Activated T-helper 2 cell treated with anti-CD3 and anti-CD28 coated beads, Interferon-gamma antibody, Interleukin-2, Interleukin-4, amounts not matched to agents 10 μg/mL and 5 μg/mL and 100 μg/mL, durations not matched to agents 14 hours and 24 hours and 36 hours (primary cell): ENCODE measurements at regions not wholly inside any gene's neighbourhood (a gene's known extent, or its start where the extent isn't known, plus 50 kb on each side); places are given as distances from the start of the nearest gene placed in this dataset.
"Not testable (repeated sequence)": the region's sequence is repeated elsewhere in the genome, so short reads cannot be mapped to it uniquely, and the experiment has no call there.

Experiments used
- DNase-seq: peaks from one replicate; pipeline ENCODE4 v3.0.0; 2021; ENCODE audit warnings: low spot score
- H3K27ac Mint-ChIP-seq: one replicate; pipeline ENCODE4 v1.8.0; 2021; ENCODE audit warnings: mixed read lengths
- H3K27me3 Mint-ChIP-seq: one replicate; pipeline ENCODE4 v1.8.0; 2021; ENCODE audit warnings: low read depth, mixed read lengths
- H3K36me3 Mint-ChIP-seq: one replicate; pipeline ENCODE4 v1.8.0; 2021; ENCODE audit warnings: low read depth, mixed read lengths
- H3K4me1 Mint-ChIP-seq: one replicate; pipeline ENCODE4 v1.8.0; 2021; ENCODE audit warnings: low read depth, mixed read lengths
- H3K4me3 Mint-ChIP-seq: one replicate; pipeline ENCODE4 v1.8.0; 2021; ENCODE audit warnings: low read depth, mild to moderate bottlenecking, moderate library complexity, mixed read lengths
- H3K9me3 Mint-ChIP-seq: one replicate; pipeline ENCODE4 v1.8.0; 2021; ENCODE audit warnings: mixed read lengths
- intact Hi-C: fragments of 100-400 bp; cut with micrococcal nuclease; formaldehyde crosslinking; loops from one replicate; pipeline ENCODE4 v1.15.1; 2023

DNA sequence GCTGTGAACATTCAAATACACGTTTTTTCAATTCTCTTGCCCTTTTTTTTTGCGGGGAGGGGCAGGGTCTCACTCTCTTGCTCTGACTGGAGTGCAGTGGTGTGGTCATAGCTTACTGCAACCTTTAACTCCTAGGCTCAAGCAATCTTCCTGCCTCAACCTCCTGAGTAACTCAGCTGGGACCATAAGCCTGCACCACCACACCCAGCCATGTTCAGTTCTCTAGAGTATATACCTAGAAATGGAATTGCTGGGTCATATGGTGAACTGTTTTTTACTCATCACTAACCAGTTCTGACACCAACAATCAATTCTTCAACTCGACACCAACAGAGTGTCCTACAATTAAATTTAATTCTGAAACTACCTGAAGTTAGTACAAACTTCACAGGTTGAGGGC, 85.5 kb upstream of the ZNF169 start:
- Mint-ChIP-seq H3K27me3 (no peaks in the 10 kb centered on the region), H3K36me3 (peaks cover 62% of the 10 kb centered on the region), H3K4me1 (peaks cover 50% of the 10 kb centered on the region), H3K4me3 (no peak overlapping the region), H3K9me3 (no peaks in the 10 kb centered on the region), H3K27ac (peak overlapping the region; percentile 72)
- intact Hi-C loops = loop anchor here (1.0 kb wide), 1 partner anchor 10 kb away; no protein-coding TSS in a partner anchor
- no peak for DNase-seq

DNA sequence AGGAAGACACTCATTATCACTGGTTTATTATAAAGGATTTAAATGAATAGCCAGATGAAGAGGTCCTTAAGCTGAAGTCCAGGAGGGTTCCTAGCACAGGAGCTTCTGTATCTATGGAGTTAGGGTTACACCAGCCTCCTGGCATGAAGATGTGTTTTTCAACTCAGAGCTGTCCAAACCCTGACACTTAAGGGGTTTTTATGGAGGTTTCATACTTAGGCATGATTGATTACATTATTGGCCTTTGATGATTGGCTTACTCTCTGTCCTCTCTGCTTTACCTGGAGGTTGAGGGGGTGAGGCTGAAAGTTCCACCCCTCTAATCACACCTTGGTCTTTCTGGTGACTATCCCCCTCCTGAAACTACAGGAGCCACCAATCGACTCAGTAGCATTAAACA, 84.9 kb upstream of the ZNF169 start:
- H3K4me3 Mint-ChIP-seq = no peak overlapping the region
- H3K9me3 Mint-ChIP-seq = no peaks in the 10 kb centered on the region
- no peak for DNase-seq
- H3K36me3 Mint-ChIP-seq = peaks cover 64% of the 10 kb centered on the region
- intact Hi-C loops = no loop called here
- no peaks in the 10 kb centered on the region for H3K27me3 Mint-ChIP-seq
- peak overlapping the region; percentile 72 for H3K27ac Mint-ChIP-seq
- peaks cover 53% of the 10 kb centered on the region for H3K4me1 Mint-ChIP-seq

DNA sequence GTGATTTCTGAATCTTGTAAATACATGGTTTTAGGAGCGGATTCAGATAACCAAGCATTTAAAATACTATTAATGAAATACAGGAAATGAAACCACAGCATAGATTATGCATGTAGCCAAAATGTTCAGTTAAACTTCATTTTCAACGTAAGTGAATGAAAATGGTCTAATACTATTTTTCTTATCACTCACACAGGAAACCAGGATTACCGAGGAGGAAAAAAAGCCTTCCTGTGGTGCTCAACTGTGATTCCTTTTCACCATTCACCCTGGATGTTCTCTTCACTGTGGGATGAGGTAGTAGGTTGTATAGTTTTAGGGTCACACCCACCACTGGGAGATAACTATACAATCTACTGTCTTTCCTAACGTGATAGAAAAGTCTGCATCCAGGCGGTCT, 83.4 kb upstream of the ZNF169 start:
- H3K36me3 Mint-ChIP-seq = peaks cover 64% of the 10 kb centered on the region
- H3K9me3 Mint-ChIP-seq = no peaks in the 10 kb centered on the region
- H3K27me3 Mint-ChIP-seq = no peaks in the 10 kb centered on the region
- H3K4me3 Mint-ChIP-seq = no peak overlapping the region
- intact Hi-C loops = no loop called here
- no peak overlapping the region for H3K27ac Mint-ChIP-seq
- DNase-seq = no peak
- peaks cover 51% of the 10 kb centered on the region for H3K4me1 Mint-ChIP-seq

DNA sequence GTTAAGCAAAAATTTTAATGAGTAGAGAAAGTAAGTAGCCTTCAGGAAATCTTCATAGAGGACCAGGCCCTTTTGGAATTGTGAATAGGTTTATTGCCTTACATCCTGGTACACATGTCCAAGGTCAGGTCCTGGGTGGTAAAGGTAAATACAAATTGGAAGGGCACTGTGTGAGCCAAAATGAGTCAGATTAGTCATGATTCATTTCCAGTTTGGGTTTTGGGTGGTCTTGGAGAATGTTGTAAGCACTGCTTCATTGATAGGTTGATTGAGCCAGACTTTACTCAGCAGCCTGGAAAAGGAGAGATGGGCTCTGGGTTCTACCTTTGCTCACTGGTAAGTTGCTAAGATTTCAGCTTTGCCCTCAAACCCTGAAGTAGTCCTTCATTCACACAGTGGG, 82.5 kb upstream of the ZNF169 start:
- intact Hi-C loops = no loop called here
- H3K27me3 Mint-ChIP-seq = no peaks in the 10 kb centered on the region
- no peak overlapping the region for H3K4me3 Mint-ChIP-seq
- H3K36me3 Mint-ChIP-seq = peaks cover 69% of the 10 kb centered on the region
- DNase-seq = no peak
- H3K4me1 Mint-ChIP-seq = peaks cover 52% of the 10 kb centered on the region
- H3K9me3 Mint-ChIP-seq = no peaks in the 10 kb centered on the region
- H3K27ac Mint-ChIP-seq = peak overlapping the region; percentile 22

DNA sequence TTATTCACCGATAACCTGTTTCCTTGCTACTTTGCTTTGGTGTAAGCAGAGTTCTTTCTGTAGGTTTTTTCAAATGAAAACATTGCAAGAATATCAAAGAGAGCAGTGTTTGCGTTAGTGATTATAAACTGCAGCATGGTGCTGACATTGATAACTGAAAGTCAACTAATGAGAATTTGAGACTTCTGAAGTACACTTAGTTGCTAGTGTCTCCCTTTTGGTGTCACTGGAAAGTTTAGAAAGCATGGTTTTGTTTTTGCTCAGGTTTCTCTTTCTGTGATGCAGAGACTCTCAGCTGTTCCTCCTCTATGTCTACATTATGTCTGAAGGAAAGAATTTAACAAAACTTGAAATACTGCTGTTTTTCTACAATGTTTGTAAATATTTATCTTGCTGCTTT, 80.2 kb upstream of the ZNF169 start:
- Mint-ChIP-seq H3K27me3 (no peaks in the 10 kb centered on the region), H3K4me3 (no peak overlapping the region), H3K9me3 (no peaks in the 10 kb centered on the region), H3K27ac (peak overlapping the region; percentile 75), H3K4me1 (peaks cover 45% of the 10 kb centered on the region), H3K36me3 (peaks cover 68% of the 10 kb centered on the region)
- intact Hi-C loops = no loop called here
- no peak for DNase-seq

DNA sequence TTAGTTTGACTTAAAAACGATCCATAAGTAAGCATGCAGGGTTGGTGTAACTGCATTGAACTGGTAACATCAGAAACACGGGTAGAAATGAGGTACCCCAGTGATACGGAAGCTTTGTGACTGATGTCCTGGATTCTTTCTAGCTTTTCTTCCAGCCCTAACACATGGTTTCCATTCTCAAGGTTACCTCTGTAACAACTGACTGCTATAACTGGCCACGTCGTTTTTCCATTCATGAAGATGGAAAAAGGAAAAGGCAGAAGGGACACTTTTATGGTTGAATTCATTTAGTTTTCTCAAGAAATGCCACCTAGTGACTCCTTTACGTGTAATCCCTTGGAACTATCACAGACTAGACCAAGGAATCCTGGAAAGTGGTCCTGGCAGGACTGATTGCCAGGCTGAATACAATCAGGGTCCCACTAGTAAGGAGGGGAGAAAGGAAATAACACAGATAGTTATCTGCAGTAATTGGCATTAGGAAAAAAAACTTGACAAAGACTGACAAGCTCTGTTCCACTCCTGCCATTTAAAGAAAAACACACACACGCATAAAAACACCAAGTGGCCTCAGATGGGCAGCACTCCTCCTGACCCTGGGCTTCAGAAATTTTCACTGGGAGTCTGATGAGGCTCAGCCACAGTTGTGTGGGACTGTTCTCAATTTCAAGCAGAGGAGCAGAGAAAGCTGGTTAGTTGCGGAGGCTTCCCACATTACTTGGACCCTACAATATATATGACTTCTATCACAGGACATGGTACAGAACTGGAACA, 77.5 kb upstream of the ZNF169 start:
- intact Hi-C loops = no loop called here
- DNase-seq = no peak
- no peak overlapping the region for H3K27ac Mint-ChIP-seq
- peaks cover 32% of the 10 kb centered on the region for H3K4me1 Mint-ChIP-seq
- no peaks in the 10 kb centered on the region for H3K27me3 Mint-ChIP-seq
- peaks cover 58% of the 10 kb centered on the region for H3K36me3 Mint-ChIP-seq
- H3K9me3 Mint-ChIP-seq = no peaks in the 10 kb centered on the region
- H3K4me3 Mint-ChIP-seq = no peak overlapping the region

DNA sequence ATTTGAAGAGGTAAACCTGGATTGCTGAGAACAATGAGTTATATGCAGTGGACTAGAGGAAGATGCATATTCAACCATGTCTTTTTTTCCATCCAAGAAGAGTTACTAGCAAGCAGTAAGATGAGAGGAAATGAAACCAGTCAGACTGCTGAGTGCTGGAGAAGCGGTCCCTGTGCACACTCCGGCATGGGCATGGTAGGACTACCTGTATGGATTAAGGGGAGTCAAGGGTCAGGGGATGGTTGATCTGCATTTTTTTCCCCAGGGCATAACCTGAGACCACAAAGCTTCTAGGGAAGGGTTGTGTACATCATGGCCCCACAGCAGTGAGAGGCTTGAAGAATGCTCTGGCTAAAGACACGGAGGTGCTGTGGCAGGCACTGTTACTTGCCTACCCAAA, 76.6 kb upstream of the ZNF169 start:
- no peak overlapping the region for H3K4me3 Mint-ChIP-seq
- no peaks in the 10 kb centered on the region for H3K27me3 Mint-ChIP-seq
- peaks cover 31% of the 10 kb centered on the region for H3K4me1 Mint-ChIP-seq
- intact Hi-C loops = no loop called here
- H3K9me3 Mint-ChIP-seq = peaks cover 7% of the 10 kb centered on the region
- DNase-seq = no peak
- peaks cover 58% of the 10 kb centered on the region for H3K36me3 Mint-ChIP-seq
- H3K27ac Mint-ChIP-seq = peak overlapping the region; percentile 12

DNA sequence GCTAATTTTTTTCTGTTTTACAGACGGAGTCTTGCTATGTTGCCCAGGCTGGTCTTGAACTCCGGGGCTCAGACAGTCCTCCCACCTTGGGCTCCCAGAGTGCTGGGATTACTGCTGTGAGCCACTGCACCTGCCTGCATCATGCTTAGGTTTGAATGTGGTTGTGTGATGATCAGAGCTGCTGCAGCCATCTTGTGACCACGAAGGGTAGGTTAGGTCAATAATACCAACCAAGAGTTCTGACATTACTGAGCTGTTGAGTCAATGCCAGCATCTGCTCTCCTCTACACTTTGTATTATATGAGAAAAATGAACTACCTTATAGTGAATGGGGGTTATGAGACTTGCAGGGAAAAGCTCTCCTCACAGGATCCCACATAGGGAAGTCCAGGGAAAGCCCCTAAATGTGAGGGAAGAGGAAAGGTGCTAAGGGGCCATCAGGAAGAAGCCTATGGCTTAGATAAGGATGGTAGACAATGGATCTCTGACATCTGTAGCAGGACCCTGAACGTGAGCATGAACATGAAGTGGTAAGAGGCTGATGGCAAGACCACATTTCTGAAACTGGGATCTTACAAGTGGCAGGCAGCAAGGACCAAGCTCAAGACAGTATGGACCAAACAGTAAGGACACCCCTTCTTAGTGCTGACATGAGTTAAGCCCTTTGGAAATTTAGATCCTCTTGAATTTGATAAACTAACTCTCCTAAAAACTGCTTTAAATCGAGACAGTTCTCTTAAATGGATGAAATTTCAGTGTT, 75.7 kb upstream of the ZNF169 start:
- peaks cover 64% of the 10 kb centered on the region for H3K36me3 Mint-ChIP-seq
- no peak overlapping the region for H3K27ac Mint-ChIP-seq
- H3K9me3 Mint-ChIP-seq = peaks cover 14% of the 10 kb centered on the region
- peaks cover 34% of the 10 kb centered on the region for H3K4me1 Mint-ChIP-seq
- DNase-seq = no peak
- H3K27me3 Mint-ChIP-seq = no peaks in the 10 kb centered on the region
- intact Hi-C loops = loop anchor here (1.0 kb wide), 1 partner anchor 10 kb away; no protein-coding TSS in a partner anchor
- no peak overlapping the region for H3K4me3 Mint-ChIP-seq

DNA sequence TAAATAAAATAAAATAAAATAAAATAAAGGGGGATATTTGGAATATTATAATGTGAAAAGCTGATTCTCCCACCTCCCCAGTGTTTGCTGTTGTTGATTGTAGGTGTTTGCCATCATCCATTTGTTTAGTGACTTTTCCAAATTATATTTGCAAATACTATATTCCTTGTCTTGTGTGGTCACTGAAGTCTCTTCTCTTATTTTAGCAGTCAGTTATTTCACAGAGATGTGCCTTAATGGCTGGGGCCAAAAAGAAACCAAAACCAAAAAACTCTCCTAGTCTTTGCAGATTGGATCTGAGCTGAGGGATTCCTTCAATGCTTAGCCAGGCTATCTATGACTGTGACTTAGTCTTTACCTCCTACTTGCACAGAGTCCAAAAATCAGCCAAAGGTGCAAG, 70.9 kb upstream of the ZNF169 start:
- no peak for DNase-seq
- H3K4me3 Mint-ChIP-seq = no peak overlapping the region
- H3K27ac Mint-ChIP-seq = no peak overlapping the region
- intact Hi-C loops = no loop called here
- H3K4me1 Mint-ChIP-seq = peaks cover 9% of the 10 kb centered on the region
- peaks cover 64% of the 10 kb centered on the region for H3K36me3 Mint-ChIP-seq
- no peaks in the 10 kb centered on the region for H3K27me3 Mint-ChIP-seq
- H3K9me3 Mint-ChIP-seq = peaks cover 46% of the 10 kb centered on the region

DNA sequence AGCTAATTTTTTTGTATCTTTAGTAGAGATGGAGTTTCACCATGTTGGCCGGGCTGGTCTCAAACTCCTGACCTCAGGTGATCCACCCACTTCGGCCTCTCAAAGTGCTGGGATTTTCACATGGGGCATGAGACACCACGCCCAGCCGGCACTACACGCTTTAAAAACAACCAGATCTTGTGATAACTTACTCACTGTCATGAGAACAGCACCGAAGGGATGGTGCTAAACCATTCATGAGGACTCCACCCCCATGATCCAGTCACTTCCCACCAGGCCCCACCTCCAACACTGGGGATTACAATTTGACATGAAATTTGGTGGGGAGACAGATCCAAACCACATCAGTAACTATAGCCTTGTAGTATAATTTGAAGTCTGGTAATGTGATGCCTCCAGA, 67.4 kb upstream of the ZNF169 start:
- Mint-ChIP-seq H3K36me3 (peaks cover 73% of the 10 kb centered on the region), H3K9me3 (peaks cover 77% of the 10 kb centered on the region)
- H3K4me3 Mint-ChIP-seq, H3K27ac Mint-ChIP-seq, DNase-seq, intact Hi-C loops, H3K27me3 Mint-ChIP-seq, H3K4me1 Mint-ChIP-seq: not testable (repeated sequence)

DNA sequence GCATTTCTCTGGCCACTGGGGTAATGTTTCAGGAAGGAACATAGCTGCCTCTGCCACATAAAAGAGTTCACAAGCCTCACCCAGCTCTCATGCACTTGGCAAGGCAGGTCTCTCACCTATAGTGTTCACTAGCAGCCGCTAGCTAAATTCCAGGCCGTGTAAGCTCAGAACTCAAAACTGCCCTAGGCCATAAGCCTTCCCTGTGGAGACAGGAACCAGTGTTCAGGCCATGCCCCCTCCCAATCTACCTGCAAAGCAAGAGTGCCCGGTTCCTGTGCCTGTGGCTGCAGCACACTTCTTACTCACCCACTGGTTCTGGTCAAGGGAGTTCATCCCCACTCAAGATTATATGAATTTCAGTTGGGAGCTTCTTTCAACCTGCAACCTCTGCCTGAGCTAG, 60.7 kb upstream of the ZNF169 start:
- peaks cover 29% of the 10 kb centered on the region for H3K36me3 Mint-ChIP-seq
- H3K27ac Mint-ChIP-seq = no peak overlapping the region
- intact Hi-C loops = no loop called here
- no peaks in the 10 kb centered on the region for H3K27me3 Mint-ChIP-seq
- no peak for DNase-seq
- H3K4me3 Mint-ChIP-seq = no peak overlapping the region
- peaks cover 35% of the 10 kb centered on the region for H3K9me3 Mint-ChIP-seq
- peaks cover 1% of the 10 kb centered on the region for H3K4me1 Mint-ChIP-seq

DNA sequence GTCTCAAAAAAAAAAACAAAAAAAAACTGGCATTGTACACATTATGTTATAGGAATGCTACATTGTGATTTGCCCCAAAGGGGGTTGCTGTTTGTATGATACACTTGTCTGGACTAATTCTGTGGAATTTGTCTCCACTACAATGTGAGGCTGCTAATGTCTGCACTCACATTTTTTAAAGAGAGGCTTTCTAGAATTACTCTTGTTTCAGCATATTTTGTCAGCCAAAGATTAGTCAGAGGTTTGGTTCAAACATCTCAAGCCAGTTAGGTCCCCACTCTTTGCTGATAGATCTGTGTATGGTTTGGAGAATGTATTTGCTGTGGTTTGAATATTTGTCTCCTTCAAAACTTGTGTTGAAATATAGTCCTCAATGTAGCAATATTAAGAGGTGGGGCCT, 59.3 kb upstream of the ZNF169 start:
- Mint-ChIP-seq H3K27me3 (no peaks in the 10 kb centered on the region), H3K36me3 (peaks cover 19% of the 10 kb centered on the region), H3K4me1 (no peaks in the 10 kb centered on the region), H3K4me3 (no peak overlapping the region), H3K27ac (no peak overlapping the region), H3K9me3 (peaks cover 25% of the 10 kb centered on the region)
- DNase-seq = no peak
- intact Hi-C loops = no loop called here

DNA sequence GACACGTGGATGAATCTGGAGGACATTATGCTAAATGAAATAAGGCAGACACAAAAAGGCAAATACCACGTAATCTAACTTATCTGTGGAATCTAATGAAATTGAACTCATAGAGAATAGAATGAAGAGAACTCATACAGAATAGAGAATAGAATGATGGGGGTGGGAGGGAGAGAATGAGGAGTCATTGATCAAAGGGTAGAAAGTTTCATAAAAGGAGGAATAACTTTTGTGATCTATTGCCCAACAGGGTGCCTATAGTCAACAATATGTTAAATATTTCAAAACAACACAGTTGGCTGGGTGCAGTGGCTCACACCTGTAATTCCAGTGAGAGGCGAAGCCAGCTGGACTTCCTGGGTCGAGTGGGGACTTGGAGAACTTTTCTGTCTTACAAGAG, 54.9 kb upstream of the ZNF169 start:
- no peak for DNase-seq
- Mint-ChIP-seq H3K36me3 (no peaks in the 10 kb centered on the region), H3K27ac (no peak overlapping the region), H3K4me3 (no peak overlapping the region), H3K27me3 (peaks cover 1% of the 10 kb centered on the region), H3K4me1 (no peaks in the 10 kb centered on the region), H3K9me3 (peaks cover 5% of the 10 kb centered on the region)
- intact Hi-C loops = no loop called here
